ENCODE measurements at regions not wholly inside any gene's neighbourhood (a gene's known extent, or its start where the extent isn't known, plus 50 kb on each side); places are given as distances from the start of the nearest gene placed in this dataset.

- no peak for ATAC-seq
- TF ChIP-seq ZNF70 (CRISPR knock-in tag; IDR thresholded peaks at IDR 0.05), result no peak
- TF ChIP-seq ZNF8 (CRISPR knock-in tag; IDR thresholded peaks at IDR 0.05), result no peak
- no peak for TF ChIP-seq PPARA (CRISPR knock-in tag; IDR thresholded peaks at IDR 0.05; ENCODE audit: borderline replicate concordance)
Measured at GRCh38 chr6:150729188-150729748, 129.6 kb downstream of the PLEKHG1 start.

GRCh38 chr6:150730801-150731457 lies 131.2 kb downstream of the PLEKHG1 start:
- ATAC-seq, result no peak
- TF ChIP-seq, protein P1, sequence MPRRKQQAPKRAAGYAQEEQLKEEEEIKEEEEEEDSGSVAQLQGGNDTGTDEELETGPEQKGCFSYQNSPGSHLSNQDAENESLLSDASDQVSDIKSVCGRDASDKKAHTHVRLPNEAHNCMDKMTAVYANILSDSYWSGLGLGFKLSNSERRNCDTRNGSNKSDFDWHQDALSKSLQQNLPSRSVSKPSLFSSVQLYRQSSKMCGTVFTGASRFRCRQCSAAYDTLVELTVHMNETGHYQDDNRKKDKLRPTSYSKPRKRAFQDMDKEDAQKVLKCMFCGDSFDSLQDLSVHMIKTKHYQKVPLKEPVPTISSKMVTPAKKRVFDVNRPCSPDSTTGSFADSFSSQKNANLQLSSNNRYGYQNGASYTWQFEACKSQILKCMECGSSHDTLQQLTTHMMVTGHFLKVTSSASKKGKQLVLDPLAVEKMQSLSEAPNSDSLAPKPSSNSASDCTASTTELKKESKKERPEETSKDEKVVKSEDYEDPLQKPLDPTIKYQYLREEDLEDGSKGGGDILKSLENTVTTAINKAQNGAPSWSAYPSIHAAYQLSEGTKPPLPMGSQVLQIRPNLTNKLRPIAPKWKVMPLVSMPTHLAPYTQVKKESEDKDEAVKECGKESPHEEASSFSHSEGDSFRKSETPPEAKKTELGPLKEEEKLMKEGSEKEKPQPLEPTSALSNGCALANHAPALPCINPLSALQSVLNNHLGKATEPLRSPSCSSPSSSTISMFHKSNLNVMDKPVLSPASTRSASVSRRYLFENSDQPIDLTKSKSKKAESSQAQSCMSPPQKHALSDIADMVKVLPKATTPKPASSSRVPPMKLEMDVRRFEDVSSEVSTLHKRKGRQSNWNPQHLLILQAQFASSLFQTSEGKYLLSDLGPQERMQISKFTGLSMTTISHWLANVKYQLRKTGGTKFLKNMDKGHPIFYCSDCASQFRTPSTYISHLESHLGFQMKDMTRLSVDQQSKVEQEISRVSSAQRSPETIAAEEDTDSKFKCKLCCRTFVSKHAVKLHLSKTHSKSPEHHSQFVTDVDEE (CRISPR knock-in tag; IDR thresholded peaks at IDR 0.05), result no peak
- TF ChIP-seq ZNF8 (CRISPR knock-in tag; IDR thresholded peaks at IDR 0.05) (no peak), OSR1 (CRISPR knock-in tag; IDR thresholded peaks at IDR 0.05) (no peak), TCF4 (CRISPR knock-in tag; IDR thresholded peaks at IDR 0.05; ENCODE audit: borderline replicate concordance) (no peak), ZNF565 (CRISPR knock-in tag; conservative IDR thresholded peaks at IDR 0.05; ENCODE audit: low read depth) (no peak), ARNTL (CRISPR knock-in tag; IDR thresholded peaks at IDR 0.05; ENCODE audit: borderline replicate concordance, low read depth) (no peak), ZC3H10 (CRISPR knock-in tag; IDR thresholded peaks at IDR 0.05) (no peak), ISL1 (CRISPR knock-in tag; IDR thresholded peaks at IDR 0.05) (no peak)

DNA sequence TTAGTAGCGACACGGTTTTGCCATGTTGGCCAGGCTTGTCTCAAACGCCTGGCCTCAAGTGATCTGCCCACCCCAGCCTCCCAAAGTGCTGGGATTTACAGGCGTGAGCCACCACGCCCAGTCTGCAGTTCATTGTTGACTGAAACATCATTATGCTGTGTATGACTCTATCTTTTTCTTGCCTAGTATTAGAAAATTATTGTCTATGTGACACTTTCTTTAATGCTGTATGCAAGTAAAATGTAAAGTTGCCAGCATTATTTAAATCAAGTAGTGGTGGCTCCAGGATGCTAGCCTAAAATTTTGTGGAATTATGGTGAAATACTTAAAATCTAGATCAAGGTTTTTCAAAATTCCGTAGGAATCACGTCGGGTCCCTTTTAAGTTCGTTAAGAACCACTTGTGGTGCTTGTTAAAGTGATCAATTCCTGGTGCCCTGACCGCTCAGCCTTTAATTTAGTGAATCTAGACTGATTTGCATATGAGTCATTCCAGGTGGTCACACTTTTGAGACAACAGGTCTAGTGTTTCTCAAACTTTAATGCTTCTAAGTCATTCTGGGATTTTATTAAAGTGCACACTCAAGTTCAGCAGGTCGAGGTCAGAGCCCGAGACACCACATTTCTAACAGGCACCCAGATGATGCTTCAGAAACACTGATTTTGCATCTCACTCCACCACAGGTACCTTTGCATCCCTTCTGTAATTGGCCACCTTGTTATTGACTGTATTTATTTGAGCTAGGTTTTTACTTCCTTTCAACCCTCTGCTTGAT lies 132.6 kb upstream of the MTHFD1L start:
- no peak for ATAC-seq
- TF ChIP-seq PPARA (CRISPR knock-in tag; IDR thresholded peaks at IDR 0.05; ENCODE audit: borderline replicate concordance) (no peak), CSRNP3 (CRISPR knock-in tag; IDR thresholded peaks at IDR 0.05) (no peak), ZFP3 (CRISPR knock-in tag; IDR thresholded peaks at IDR 0.05) (no peak), ISL1 (CRISPR knock-in tag; IDR thresholded peaks at IDR 0.05) (no peak), SNAI2 (CRISPR knock-in tag; IDR thresholded peaks at IDR 0.05) (no peak), TOX (CRISPR knock-in tag; IDR thresholded peaks at IDR 0.05; ENCODE audit: borderline replicate concordance) (no peak), BACH2 (CRISPR knock-in tag; IDR thresholded peaks at IDR 0.05; ENCODE audit: borderline replicate concordance) (no peak), PATZ1 (CRISPR knock-in tag; IDR thresholded peaks at IDR 0.05; ENCODE audit: borderline replicate concordance) (no peak), ARNTL (CRISPR knock-in tag; IDR thresholded peaks at IDR 0.05; ENCODE audit: borderline replicate concordance, low read depth) (no peak), CSDC2 (CRISPR knock-in tag; IDR thresholded peaks at IDR 0.05) (no peak), ESRRG (CRISPR knock-in tag; IDR thresholded peaks at IDR 0.05) (no peak), ZNF8 (CRISPR knock-in tag; IDR thresholded peaks at IDR 0.05) (no peak), OSR1 (CRISPR knock-in tag; IDR thresholded peaks at IDR 0.05) (no peak), GLIS3 (CRISPR knock-in tag; IDR thresholded peaks at IDR 0.05) (no peak), TCF4 (CRISPR knock-in tag; IDR thresholded peaks at IDR 0.05; ENCODE audit: borderline replicate concordance) (no peak), ZNF565 (CRISPR knock-in tag; conservative IDR thresholded peaks at IDR 0.05; ENCODE audit: low read depth) (no peak), ZNF70 (CRISPR knock-in tag; IDR thresholded peaks at IDR 0.05) (no peak), ZFP30 (CRISPR knock-in tag; IDR thresholded peaks at IDR 0.05) (no peak)
- TF ChIP-seq, protein P2, sequence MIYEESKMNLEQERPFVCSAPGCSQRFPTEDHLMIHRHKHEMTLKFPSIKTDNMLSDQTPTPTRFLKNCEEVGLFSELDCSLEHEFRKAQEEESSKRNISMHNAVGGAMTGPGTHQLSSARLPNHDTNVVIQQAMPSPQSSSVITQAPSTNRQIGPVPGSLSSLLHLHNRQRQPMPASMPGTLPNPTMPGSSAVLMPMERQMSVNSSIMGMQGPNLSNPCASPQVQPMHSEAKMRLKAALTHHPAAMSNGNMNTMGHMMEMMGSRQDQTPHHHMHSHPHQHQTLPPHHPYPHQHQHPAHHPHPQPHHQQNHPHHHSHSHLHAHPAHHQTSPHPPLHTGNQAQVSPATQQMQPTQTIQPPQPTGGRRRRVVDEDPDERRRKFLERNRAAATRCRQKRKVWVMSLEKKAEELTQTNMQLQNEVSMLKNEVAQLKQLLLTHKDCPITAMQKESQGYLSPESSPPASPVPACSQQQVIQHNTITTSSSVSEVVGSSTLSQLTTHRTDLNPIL (CRISPR knock-in tag; IDR thresholded peaks at IDR 0.05; ENCODE audit: low read depth), result no peak
- TF ChIP-seq, protein P1 (CRISPR knock-in tag; IDR thresholded peaks at IDR 0.05), result no peak

Measured in SK-N-SH treated with all-trans-retinoic acid at 6 μM for 48 hours (cell line).